ENCODE measurements at regions not wholly inside any gene's neighbourhood (a gene's known extent, or its start where the extent isn't known, plus 50 kb on each side); places are given as distances from the start of the nearest gene placed in this dataset.

DNA sequence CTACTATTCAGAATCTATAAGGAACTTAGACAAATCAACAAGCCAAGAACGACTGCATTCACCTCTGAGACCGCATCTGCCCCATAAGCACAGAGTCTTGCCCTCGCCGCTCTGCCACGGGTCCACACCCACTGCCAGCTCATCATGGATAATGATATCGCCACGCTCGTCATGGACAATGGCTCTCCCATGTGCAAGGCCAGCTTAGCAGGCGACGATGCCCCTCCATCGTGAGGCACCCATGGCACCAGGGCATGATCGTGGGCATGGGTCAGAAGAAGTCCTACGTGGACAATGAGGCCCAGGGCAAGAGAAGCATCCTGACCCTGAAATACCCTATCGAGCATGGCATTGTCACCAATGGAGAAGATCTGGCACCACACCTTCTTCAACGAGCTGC is 92.1 kb upstream of the FXR1 start:
- no peak for TF ChIP-seq CTCF (IDR thresholded peaks at IDR 0.05)
- no peak overlapping the region for H3K27ac ChIP-seq
- DNase-seq, result no peak

GRCh38 chr3:180825964-180826363 is 86.5 kb upstream of the FXR1 start:
- TF ChIP-seq CTCF (IDR thresholded peaks at IDR 0.05), result no peak
- no peaks in the 10 kb centered on the region for H3K9me3 ChIP-seq

More for the DNA sequence above, 92.1 kb upstream of the FXR1 start:
- intact Hi-C loops (cut with DNase I; ENCODE audit: low total_unique reads), result no loop called here
- no peaks in the 10 kb centered on the region for H3K27me3 ChIP-seq
- no peak overlapping the region for H3K4me3 ChIP-seq
- no peaks in the 10 kb centered on the region for H3K36me3 ChIP-seq
- H3K4me1 ChIP-seq, result no peaks in the 10 kb centered on the region
- no peaks in the 10 kb centered on the region for H3K9me3 ChIP-seq

GRCh38 chr3:180827171-180827570 is 85.3 kb upstream of the FXR1 start:
- intact Hi-C loops (cut with DNase I; ENCODE audit: low total_unique reads), result no loop called here
- TF ChIP-seq CTCF (IDR thresholded peaks at IDR 0.05), result no peak
- H3K36me3 ChIP-seq, result no peaks in the 10 kb centered on the region
- no peaks in the 10 kb centered on the region for H3K27me3 ChIP-seq
- no peak overlapping the region for H3K27ac ChIP-seq
- no peaks in the 10 kb centered on the region for H3K4me1 ChIP-seq
- no peaks in the 10 kb centered on the region for H3K9me3 ChIP-seq
- no peak overlapping the region for H3K4me3 ChIP-seq
- no peak for DNase-seq

More at GRCh38 chr3:180825964-180826363, 86.5 kb upstream of the FXR1 start:
- no peak overlapping the region for H3K27ac ChIP-seq
- no peaks in the 10 kb centered on the region for H3K4me1 ChIP-seq
- no peaks in the 10 kb centered on the region for H3K27me3 ChIP-seq
- H3K36me3 ChIP-seq, result no peaks in the 10 kb centered on the region
- H3K4me3 ChIP-seq, result no peak overlapping the region
- intact Hi-C loops (cut with DNase I; ENCODE audit: low total_unique reads), result no loop called here
- DNase-seq, result no peak

- Histone ChIP-seq H3K9me3 (no peaks in the 10 kb centered on the region), H3K4me3 (no peak overlapping the region), H3K4me1 (no peaks in the 10 kb centered on the region), H3K27ac (no peak overlapping the region), H3K27me3 (no peaks in the 10 kb centered on the region), H3K36me3 (no peaks in the 10 kb centered on the region)
- intact Hi-C loops (cut with DNase I; ENCODE audit: low total_unique reads), result no loop called here
- TF ChIP-seq CTCF (IDR thresholded peaks at IDR 0.05), result no peak
- no peak for DNase-seq
These were observed 84.3 kb upstream of the FXR1 start for GRCh38 chr3:180828001-180828720.

DNA sequence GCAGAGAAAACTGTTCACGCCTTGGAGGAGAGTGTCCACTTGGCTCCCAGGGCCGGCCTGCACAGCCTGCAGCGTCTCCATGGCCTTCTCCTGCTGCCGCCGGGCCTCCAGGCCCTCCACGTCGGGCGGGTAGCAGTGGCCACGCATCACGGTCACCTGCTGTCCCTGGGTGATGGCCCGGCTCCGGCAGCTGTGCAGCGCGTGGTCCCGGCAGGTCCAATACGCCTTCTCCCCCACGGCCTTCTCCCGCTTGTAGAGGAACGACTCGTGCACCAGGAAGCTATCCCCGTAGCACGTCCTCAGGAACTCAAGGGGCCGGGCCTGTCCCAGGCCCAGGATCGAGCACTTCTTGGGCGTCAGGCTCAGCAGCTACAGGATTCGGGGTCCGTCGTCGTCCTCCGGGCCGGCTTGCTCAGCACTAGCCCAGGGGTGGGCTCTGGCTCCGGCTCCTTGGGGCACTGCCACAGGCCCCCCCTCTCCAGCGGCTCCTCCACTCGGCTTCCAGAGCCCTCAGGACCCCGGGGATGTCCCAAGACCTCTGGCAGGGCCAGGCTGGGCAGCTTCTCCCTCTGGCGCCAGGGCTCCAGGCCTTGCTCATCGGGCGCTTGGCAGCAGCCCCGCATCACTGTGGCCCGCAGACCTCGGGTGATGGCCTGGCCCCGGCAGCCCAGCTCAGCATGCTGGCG is 83.6 kb upstream of the FXR1 start:
- peak in 1 of 2 donors; percentile 61 for DNase-seq
- TF ChIP-seq CTCF (IDR thresholded peaks at IDR 0.05), result no peak
- Histone ChIP-seq H3K4me3 (no peak overlapping the region), H3K9me3 (no peaks in the 10 kb centered on the region), H3K27ac (no peak overlapping the region), H3K27me3 (no peaks in the 10 kb centered on the region), H3K36me3 (no peaks in the 10 kb centered on the region), H3K4me1 (no peaks in the 10 kb centered on the region)
- intact Hi-C loops (cut with DNase I; ENCODE audit: low total_unique reads), result no loop called here

All from tibial artery (tissue), 4 donors.